Activated CD8-positive, alpha-beta T cell treated with anti-CD3 and anti-CD28 coated beads for 36 hours (primary cell): ENCODE measurements at regions not wholly inside any gene's neighbourhood (a gene's known extent, or its start where the extent isn't known, plus 50 kb on each side); places are given as distances from the start of the nearest gene placed in this dataset.

Experiments used
- ATAC-seq: fragments of 200-7000 bp; cut with Tn5 transposase; one replicate; pipeline ENCODE4 v1.10.0; 2021; ENCODE audit warnings: mild to moderate bottlenecking, moderate library complexity
- CTCF ChIA-PET: fragments of 350-600 bp; sonication (Branson Sonifier 250); formaldehyde crosslinking; loops from one replicate; lab custom pipeline; 2021; ENCODE audit warnings: antibody characterized with exemption; lab: Charles Lee
- POLR2A ChIA-PET: fragments of 350-600 bp; sonication (Branson Sonifier 250); formaldehyde crosslinking; loops from one replicate; lab custom pipeline; 2021; ENCODE audit warnings: antibody characterized with exemption; lab: Charles Lee
- DNase-seq: peaks from one replicate; pipeline ENCODE4 v3.0.0-alpha.2; 2020
- H3K27ac Mint-ChIP-seq: one replicate; pipeline ENCODE4 v1.8.0; 2021; ENCODE audit warnings: mild to moderate bottlenecking, mixed read lengths
- H3K27me3 Mint-ChIP-seq: one replicate; pipeline ENCODE4 v1.8.0; 2021; ENCODE audit warnings: mixed read lengths
- H3K36me3 Mint-ChIP-seq: one replicate; pipeline ENCODE4 v1.8.0; 2021; ENCODE audit warnings: low read depth, mixed read lengths
- H3K4me1 Mint-ChIP-seq: one replicate; pipeline ENCODE4 v1.8.0; 2021; ENCODE audit warnings: low read depth, mixed read lengths
- H3K4me3 Mint-ChIP-seq: one replicate; pipeline ENCODE4 v1.8.0; 2021; ENCODE audit warnings: mild to moderate bottlenecking, moderate library complexity, mixed read lengths
- H3K9me3 Mint-ChIP-seq: one replicate; pipeline ENCODE4 v1.8.0; 2021; ENCODE audit warnings: mixed read lengths
- intact Hi-C: fragments of 100-400 bp; cut with micrococcal nuclease; formaldehyde crosslinking; loops from one replicate; pipeline ENCODE4 v1.10.0; 2022
- TF ChIP-seq, protein P1 (sequence below): fragments of 200-600 bp; IDR thresholded peaks from one replicate; pipeline ENCODE4 v1.8.0; 2022; ENCODE audit warnings: antibody characterized with exemption, mild to moderate bottlenecking

- ChIA-PET CTCF (no interaction called here), POLR2A (no interaction called here)
- no peak for DNase-seq
- Mint-ChIP-seq H3K9me3 (peaks cover 3% of the 10 kb centered on the region), H3K4me1 (no peaks in the 10 kb centered on the region), H3K27ac (no peak overlapping the region), H3K4me3 (no peak overlapping the region), H3K36me3 (no peaks in the 10 kb centered on the region), H3K27me3 (peaks cover 36% of the 10 kb centered on the region)
- intact Hi-C loops = no loop called here
- TF ChIP-seq, protein P1, sequence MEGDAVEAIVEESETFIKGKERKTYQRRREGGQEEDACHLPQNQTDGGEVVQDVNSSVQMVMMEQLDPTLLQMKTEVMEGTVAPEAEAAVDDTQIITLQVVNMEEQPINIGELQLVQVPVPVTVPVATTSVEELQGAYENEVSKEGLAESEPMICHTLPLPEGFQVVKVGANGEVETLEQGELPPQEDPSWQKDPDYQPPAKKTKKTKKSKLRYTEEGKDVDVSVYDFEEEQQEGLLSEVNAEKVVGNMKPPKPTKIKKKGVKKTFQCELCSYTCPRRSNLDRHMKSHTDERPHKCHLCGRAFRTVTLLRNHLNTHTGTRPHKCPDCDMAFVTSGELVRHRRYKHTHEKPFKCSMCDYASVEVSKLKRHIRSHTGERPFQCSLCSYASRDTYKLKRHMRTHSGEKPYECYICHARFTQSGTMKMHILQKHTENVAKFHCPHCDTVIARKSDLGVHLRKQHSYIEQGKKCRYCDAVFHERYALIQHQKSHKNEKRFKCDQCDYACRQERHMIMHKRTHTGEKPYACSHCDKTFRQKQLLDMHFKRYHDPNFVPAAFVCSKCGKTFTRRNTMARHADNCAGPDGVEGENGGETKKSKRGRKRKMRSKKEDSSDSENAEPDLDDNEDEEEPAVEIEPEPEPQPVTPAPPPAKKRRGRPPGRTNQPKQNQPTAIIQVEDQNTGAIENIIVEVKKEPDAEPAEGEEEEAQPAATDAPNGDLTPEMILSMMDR = no peak
- ATAC-seq = no peak
These were observed 350.1 kb upstream of the IRX2 start for GRCh38 chr5:3101561-3101960.

- Mint-ChIP-seq H3K27me3 (peaks cover 36% of the 10 kb centered on the region), H3K4me1 (no peaks in the 10 kb centered on the region), H3K9me3 (peaks cover 3% of the 10 kb centered on the region), H3K27ac (no peak overlapping the region), H3K36me3 (no peaks in the 10 kb centered on the region), H3K4me3 (no peak overlapping the region)
- DNase-seq (no peak), ATAC-seq (no peak)
- CTCF ChIA-PET = no interaction called here
- TF ChIP-seq, protein P1 = no peak
- intact Hi-C loops = no loop called here
- POLR2A ChIA-PET = no interaction called here
These were observed 349.6 kb upstream of the IRX2 start for GRCh38 chr5:3100921-3101551.

DNA sequence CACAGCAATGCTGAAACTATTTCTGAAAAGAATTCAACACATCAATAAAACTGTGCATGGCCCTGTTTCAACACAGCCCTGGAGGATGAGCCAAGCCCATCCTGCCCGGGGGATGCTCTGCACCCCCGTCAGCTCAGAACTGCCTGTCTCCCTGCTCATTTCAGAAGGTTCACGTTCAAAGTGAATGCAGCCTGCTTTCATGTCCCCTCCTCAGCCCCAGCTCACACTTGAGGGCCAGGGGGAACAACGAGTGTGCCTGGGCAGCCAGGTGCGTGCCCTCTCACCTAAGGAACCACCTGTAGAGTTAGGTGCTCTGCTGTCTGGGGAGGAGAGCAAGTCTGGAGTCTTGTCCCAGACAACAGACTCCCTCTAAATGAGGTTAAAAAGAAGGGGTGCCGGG is 348.5 kb upstream of the IRX2 start:
- TF ChIP-seq, protein P1 = no peak
- POLR2A ChIA-PET = no interaction called here
- no peaks in the 10 kb centered on the region for H3K4me1 Mint-ChIP-seq
- no peaks in the 10 kb centered on the region for H3K36me3 Mint-ChIP-seq
- H3K4me3 Mint-ChIP-seq = no peak overlapping the region
- no peak for DNase-seq
- peaks cover 30% of the 10 kb centered on the region for H3K27me3 Mint-ChIP-seq
- no peak overlapping the region for H3K27ac Mint-ChIP-seq
- peaks cover 3% of the 10 kb centered on the region for H3K9me3 Mint-ChIP-seq
- CTCF ChIA-PET = no interaction called here
- intact Hi-C loops = no loop called here
- no peak for ATAC-seq

- TF ChIP-seq, protein P1 = peak; percentile 0
- H3K36me3 Mint-ChIP-seq = no peaks in the 10 kb centered on the region
- ChIA-PET CTCF (no interaction called here), POLR2A (no interaction called here)
- peaks cover 3% of the 10 kb centered on the region for H3K9me3 Mint-ChIP-seq
- intact Hi-C loops = no loop called here
- no peak overlapping the region for H3K4me3 Mint-ChIP-seq
- no peak for DNase-seq
- no peak for ATAC-seq
- H3K27me3 Mint-ChIP-seq = peaks cover 27% of the 10 kb centered on the region
- no peak overlapping the region for H3K27ac Mint-ChIP-seq
- no peaks in the 10 kb centered on the region for H3K4me1 Mint-ChIP-seq
These were observed 348.0 kb upstream of the IRX2 start for GRCh38 chr5:3099526-3099925.

DNA sequence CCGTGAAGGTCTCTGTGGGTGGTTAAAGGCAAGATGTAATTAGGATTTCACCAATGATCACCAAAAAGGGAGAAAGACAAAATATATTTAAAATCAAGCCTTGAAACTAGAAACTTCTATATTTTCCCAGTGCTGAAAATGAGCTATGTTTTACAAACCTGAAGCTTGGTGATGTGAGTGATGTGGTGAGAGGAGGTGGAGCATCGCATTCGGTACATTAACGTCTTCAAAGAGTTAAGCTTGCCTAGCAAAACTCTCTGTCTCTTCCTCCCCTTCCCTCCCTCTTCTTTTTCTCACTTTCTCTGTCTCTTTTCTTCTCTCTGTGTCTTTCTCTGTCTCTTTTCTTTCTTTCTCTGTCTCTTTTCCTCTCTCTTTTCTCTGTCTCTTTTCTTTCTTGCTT is 347.3 kb upstream of the IRX2 start:
- CTCF ChIA-PET = no interaction called here

More for the DNA sequence above, 347.3 kb upstream of the IRX2 start:
- TF ChIP-seq, protein P1 = no peak
- Mint-ChIP-seq H3K27ac (no peak overlapping the region), H3K27me3 (peaks cover 21% of the 10 kb centered on the region), H3K4me1 (no peaks in the 10 kb centered on the region), H3K9me3 (peaks cover 3% of the 10 kb centered on the region), H3K36me3 (no peaks in the 10 kb centered on the region), H3K4me3 (no peak overlapping the region)
- DNase-seq = no peak
- POLR2A ChIA-PET = no interaction called here
- intact Hi-C loops = no loop called here
- ATAC-seq = no peak
